Mesodermal cell (in vitro differentiated cells): ENCODE measurements at regions not wholly inside any gene's neighbourhood (a gene's known extent, or its start where the extent isn't known, plus 50 kb on each side); places are given as distances from the start of the nearest gene placed in this dataset.
A peak's percentile ranks its signal among the peaks of the same experiment; 100 is the strongest.

Experiments
- H3K27ac ChIP-seq: 2 replicates; pipeline ENCODE4 v1.7.0; 2013; ENCODE audit warnings: mild to moderate bottlenecking, low read depth, low read length, moderate library complexity; ENCODE audit not compliant: severe bottlenecking
- H3K36me3 ChIP-seq: 2 replicates; pipeline ENCODE4 v1.7.1; 2013; ENCODE audit warnings: mild to moderate bottlenecking, low read length, moderate library complexity; ENCODE audit not compliant: control insufficient read depth, insufficient read depth
- H3K4me1 ChIP-seq: one replicate; pipeline ENCODE4 v1.7.1; 2013; ENCODE audit warnings: mild to moderate bottlenecking, low read length; ENCODE audit not compliant: insufficient read depth, control insufficient read depth, poor library complexity, severe bottlenecking
- H3K4me3 ChIP-seq: 2 replicates; pipeline ENCODE4 v1.7.0; 2013; ENCODE audit warnings: low read length, control low read depth, mild to moderate bottlenecking; ENCODE audit not compliant: insufficient read depth, poor library complexity, severe bottlenecking; ENCODE audit errors: extremely low read depth
- H3K9me3 ChIP-seq: 2 replicates; pipeline ENCODE4 v1.7.1; 2013; ENCODE audit warnings: mild to moderate bottlenecking, low read length, moderate library complexity; ENCODE audit not compliant: control insufficient read depth
- WGBS, 2 experiments: methylation state at CpG; one replicate each; pipeline ENCODE4 v1.1.5; 2013; ENCODE audit warnings: missing lambda C conversion rate in 2 of 2; ENCODE audit not compliant: insufficient coverage in 2 of 2; 5-methylcytosine and 5-hydroxymethylcytosine counted together

GRCh38 chr2:6359964-6360363, 505.7 kb downstream of the CMPK2 start:
- Histone ChIP-seq H3K27ac (no peak overlapping the region), H3K4me1 (no peaks in the 10 kb centered on the region), H3K36me3 (no peaks in the 10 kb centered on the region), H3K9me3 (no peaks in the 10 kb centered on the region), H3K4me3 (no peak overlapping the region)
- WGBS, 2 experiments = 89 to 92% methylated on average over 5 of the region's 5 CpGs

GRCh38 chr2:6362671-6363450, 502.8 kb downstream of the CMPK2 start:
- Histone ChIP-seq H3K4me1 (no peaks in the 10 kb centered on the region), H3K9me3 (no peaks in the 10 kb centered on the region), H3K4me3 (no peak overlapping the region), H3K27ac (no peak overlapping the region), H3K36me3 (no peaks in the 10 kb centered on the region)
- 87 to 89% methylated on average over 8 of the region's 11 CpGs for WGBS, 2 experiments

GRCh38 chr2:6368281-6368680, 497.4 kb downstream of the CMPK2 start:
- no peaks in the 10 kb centered on the region for H3K36me3 ChIP-seq
- no peak overlapping the region for H3K4me3 ChIP-seq
- no peak overlapping the region for H3K27ac ChIP-seq
- 92% methylated on average over 2 of the region's 2 CpGs for WGBS, 2 experiments
- no peaks in the 10 kb centered on the region for H3K9me3 ChIP-seq
- H3K4me1 ChIP-seq = peaks cover 9% of the 10 kb centered on the region

- H3K4me1 ChIP-seq = peaks cover 9% of the 10 kb centered on the region
- no peaks in the 10 kb centered on the region for H3K36me3 ChIP-seq
- H3K9me3 ChIP-seq = no peaks in the 10 kb centered on the region
- WGBS, 2 experiments = 83 to 86% methylated on average over 1 of the region's 3 CpGs
- H3K27ac ChIP-seq = no peak overlapping the region
- no peak overlapping the region for H3K4me3 ChIP-seq
Observed at GRCh38 chr2:6369266-6369665, 496.4 kb downstream of the CMPK2 start.

DNA sequence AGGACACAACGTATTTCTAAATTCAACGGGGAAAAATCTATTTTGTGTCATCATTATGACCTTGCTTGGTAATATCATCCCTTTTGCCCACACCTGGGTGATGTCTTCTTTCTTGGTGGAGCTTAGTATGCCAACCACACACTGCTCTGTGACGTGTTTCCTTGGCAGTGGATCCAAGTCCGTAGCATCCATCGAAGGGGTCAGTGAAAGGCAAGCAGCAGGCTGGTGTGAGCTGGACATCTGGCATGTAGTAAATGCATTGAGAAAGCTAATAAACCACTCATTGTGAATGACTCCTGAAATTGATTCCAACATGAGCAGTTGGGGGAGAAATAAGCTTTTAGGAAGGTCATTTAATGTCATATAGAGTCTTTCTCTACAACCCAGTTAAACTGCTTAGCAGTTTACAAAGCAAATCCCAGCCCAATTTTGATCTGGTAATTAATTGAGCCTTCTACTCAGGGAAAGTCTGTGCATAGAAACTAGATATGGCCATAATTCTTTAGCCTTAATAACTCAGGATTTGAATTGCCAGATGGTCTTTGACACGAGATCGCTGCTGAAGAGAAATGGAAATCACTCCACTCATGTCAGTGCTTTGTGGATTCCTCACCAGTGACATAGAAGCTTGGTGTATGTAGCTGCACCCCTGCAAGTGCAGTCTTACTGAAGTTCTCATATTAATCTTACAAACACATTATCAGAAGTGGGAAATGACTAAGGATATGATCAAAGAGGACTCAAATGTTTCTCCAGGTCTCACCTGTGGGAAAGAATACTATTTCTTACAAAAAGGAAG, 494.8 kb downstream of the CMPK2 start:
- Histone ChIP-seq H3K4me3 (no peak overlapping the region), H3K4me1 (peaks cover 9% of the 10 kb centered on the region), H3K9me3 (no peaks in the 10 kb centered on the region), H3K36me3 (no peaks in the 10 kb centered on the region), H3K27ac (no peak overlapping the region)
- WGBS, 2 experiments = 92 to 94% methylated on average over 6 of the region's 7 CpGs

GRCh38 chr2:6372317-6372901, 493.3 kb downstream of the CMPK2 start:
- no peak overlapping the region for H3K4me3 ChIP-seq
- H3K9me3 ChIP-seq = no peaks in the 10 kb centered on the region
- no peaks in the 10 kb centered on the region for H3K36me3 ChIP-seq
- peaks cover 9% of the 10 kb centered on the region for H3K4me1 ChIP-seq
- 86 to 100% methylated on average over 1 to 3 of the region's 3 CpGs for WGBS, 2 experiments
- peak overlapping the region; percentile 41 for H3K27ac ChIP-seq

DNA sequence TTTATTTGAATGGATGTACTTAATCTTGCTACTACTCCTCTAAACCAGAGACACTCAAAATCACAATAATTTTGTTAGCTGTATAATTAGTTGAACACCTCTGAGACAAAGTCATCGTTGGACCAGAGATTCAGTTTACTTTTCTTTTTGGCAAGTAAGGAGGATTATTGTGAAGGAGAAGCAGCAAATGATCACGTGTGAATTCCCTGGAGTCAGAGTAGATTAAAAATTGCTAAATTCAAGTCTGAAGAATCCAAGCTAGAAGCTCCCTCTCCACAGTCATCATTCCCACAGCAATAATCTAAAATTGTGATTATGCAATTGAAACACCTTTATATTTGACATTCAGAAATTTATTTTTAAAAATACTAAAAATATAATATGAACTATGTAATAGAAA, 484.4 kb downstream of the CMPK2 start:
- Histone ChIP-seq H3K9me3 (no peaks in the 10 kb centered on the region), H3K27ac (no peak overlapping the region), H3K4me3 (no peak overlapping the region), H3K4me1 (no peaks in the 10 kb centered on the region), H3K36me3 (no peaks in the 10 kb centered on the region)
- WGBS, 2 experiments = 80% methylated on average over 1 of the region's 2 CpGs; no CpG with 5 or more reads in 1 of the 2 experiments

DNA sequence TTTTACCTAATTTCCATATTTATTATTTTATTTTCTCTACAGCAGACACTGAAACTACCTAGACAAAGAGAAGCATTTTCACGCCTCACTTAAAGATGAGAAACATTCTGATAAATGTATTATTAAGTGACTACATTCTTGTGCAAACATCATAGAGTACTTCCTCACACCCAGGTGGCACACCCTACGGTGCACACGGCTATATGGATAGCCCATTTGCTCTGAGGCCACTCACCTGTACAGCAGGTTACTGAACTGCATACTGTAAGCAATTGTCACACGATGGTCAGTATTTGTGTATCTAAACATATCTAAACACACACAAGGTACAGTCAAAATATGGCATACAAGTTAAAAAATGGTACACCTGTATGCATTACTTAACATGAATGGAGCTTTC, 481.4 kb downstream of the CMPK2 start:
- Histone ChIP-seq H3K36me3 (no peaks in the 10 kb centered on the region), H3K4me1 (peaks cover 5% of the 10 kb centered on the region), H3K27ac (no peak overlapping the region), H3K4me3 (no peak overlapping the region), H3K9me3 (no peaks in the 10 kb centered on the region)
- 83 to 93% methylated on average over 1 to 2 of the region's 4 CpGs for WGBS, 2 experiments

DNA sequence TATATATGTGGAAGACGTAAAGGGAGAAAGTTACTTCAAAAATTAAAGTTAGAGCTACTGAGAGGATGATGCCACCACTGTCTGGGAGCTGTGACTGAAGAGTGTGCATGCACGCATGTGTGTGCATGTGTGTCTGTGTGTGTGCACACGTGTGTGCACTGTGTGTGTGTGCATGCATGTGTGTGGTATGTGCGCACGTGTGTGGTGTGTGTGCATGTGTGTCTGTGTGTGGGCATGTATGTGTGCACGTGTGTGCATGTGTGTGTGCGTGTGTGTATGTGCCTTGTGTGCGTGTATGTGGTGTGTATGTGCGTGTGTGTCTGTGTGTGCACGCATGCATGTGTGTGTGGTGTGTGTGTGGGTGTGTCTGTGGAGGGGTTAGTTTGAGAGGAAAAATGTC, 473.4 kb downstream of the CMPK2 start:
- Histone ChIP-seq H3K9me3 (no peaks in the 10 kb centered on the region), H3K27ac (no peak overlapping the region), H3K4me1 (peaks cover 5% of the 10 kb centered on the region), H3K4me3 (no peak overlapping the region), H3K36me3 (no peaks in the 10 kb centered on the region)
- WGBS, 2 experiments = 87 to 96% methylated on average over 8 to 9 of the region's 10 CpGs

DNA sequence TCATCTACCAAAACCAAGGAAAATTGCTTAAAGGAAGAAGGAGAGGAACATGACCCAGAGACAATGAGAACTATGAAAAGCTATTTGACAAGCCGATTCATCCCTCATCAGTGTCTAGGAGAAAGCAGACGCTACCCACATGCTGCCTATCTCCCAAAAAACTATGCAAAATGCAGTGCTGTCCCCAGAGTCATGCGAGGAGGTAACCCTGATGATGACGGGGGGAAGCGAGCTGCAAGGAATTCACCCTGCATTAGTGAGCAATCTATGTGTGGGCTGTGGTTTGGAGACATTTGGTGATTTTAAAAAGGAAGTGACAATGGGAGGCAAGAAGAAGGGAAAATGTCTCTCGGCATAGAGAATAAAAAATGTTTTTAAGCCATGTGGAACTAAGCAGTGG, 472.7 kb downstream of the CMPK2 start:
- H3K4me1 ChIP-seq = peaks cover 5% of the 10 kb centered on the region
- WGBS, 2 experiments = 89% methylated on average over 5 to 6 of the region's 6 CpGs
- H3K4me3 ChIP-seq = no peak overlapping the region
- H3K27ac ChIP-seq = no peak overlapping the region
- H3K36me3 ChIP-seq = no peaks in the 10 kb centered on the region
- no peaks in the 10 kb centered on the region for H3K9me3 ChIP-seq
